WTC11 (cell line): ENCODE measurements at regions not wholly inside any gene's neighbourhood (a gene's known extent, or its start where the extent isn't known, plus 50 kb on each side); places are given as distances from the start of the nearest gene placed in this dataset.
"Not testable (repeated sequence)": the region's sequence is repeated elsewhere in the genome, so short reads cannot be mapped to it uniquely, and the experiment has no call there.

Experiments
- ATAC-seq: fragments of 200-7000 bp; cut with Tn5 transposase; 2 replicates; pipeline ENCODE4 v1.10.0; 2021; ENCODE audit warnings: mild to moderate bottlenecking, moderate library complexity
- CTCF ChIA-PET: fragments of 300-600 bp; sonication (Branson Sonifier 250); formaldehyde crosslinking; loops from one replicate; lab custom pipeline; 2021; ENCODE audit warnings: antibody characterized with exemption; lab: Charles Lee
- POLR2A ChIA-PET: fragments of 350-600 bp; sonication (Branson Sonifier 250); formaldehyde crosslinking; loops from one replicate; lab custom pipeline; 2021; ENCODE audit warnings: antibody characterized with exemption; lab: Charles Lee
- DNase-seq: peaks from one replicate; pipeline ENCODE4 v3.0.0; 2021; ENCODE audit warnings: low spot score
- H3K27ac Mint-ChIP-seq: 2 replicates; pipeline ENCODE4 v1.8.0; 2021; ENCODE audit warnings: mixed read lengths
- H3K27me3 Mint-ChIP-seq: 2 replicates; pipeline ENCODE4 v1.8.0; 2021; ENCODE audit warnings: low read depth, mild to moderate bottlenecking, moderate library complexity, mixed read lengths
- H3K36me3 Mint-ChIP-seq: 2 replicates; pipeline ENCODE4 v1.8.0; 2021; ENCODE audit warnings: mixed read lengths
- H3K4me1 Mint-ChIP-seq: 2 replicates; pipeline ENCODE4 v1.8.0; 2022; ENCODE audit warnings: mixed read lengths
- H3K4me3 Mint-ChIP-seq: 2 replicates; pipeline ENCODE4 v1.8.0; 2021; ENCODE audit warnings: mild to moderate bottlenecking, moderate library complexity, mixed read lengths
- H3K9me3 Mint-ChIP-seq: 2 replicates; pipeline ENCODE4 v1.8.0; 2021; ENCODE audit warnings: mixed read lengths
- ATF1 ChIP-seq: sonication (generic); formaldehyde crosslinking; IDR thresholded peaks from 2 replicates; pipeline ENCODE4 v1.8.1; 2023; ENCODE audit warnings: mild to moderate bottlenecking, moderate library complexity, missing genetic modification reagents
- FOXP1 ChIP-seq: sonication (generic); formaldehyde crosslinking; IDR thresholded peaks from 2 replicates; pipeline ENCODE4 v1.8.0; 2022; ENCODE audit warnings: missing genetic modification reagents, mild to moderate bottlenecking, moderate library complexity, borderline replicate concordance
- GTF2I ChIP-seq: fragments of 250-450 bp; sonication (Bioruptor Pico); conservative IDR thresholded peaks from 2 replicates; pipeline ENCODE4 v1.4.0; 2021; ENCODE audit warnings: mild to moderate bottlenecking
- HMGXB4 ChIP-seq: sonication (generic); formaldehyde crosslinking; IDR thresholded peaks from 2 replicates; pipeline ENCODE4 v1.8.1; 2023; ENCODE audit warnings: mild to moderate bottlenecking, moderate library complexity, missing genetic modification reagents
- JAZF1 ChIP-seq: fragments of 250-450 bp; sonication (Bioruptor Pico); IDR thresholded peaks from 2 replicates; pipeline ENCODE4 v1.9.0; 2021; ENCODE audit warnings: moderate library complexity, mild to moderate bottlenecking, inconsistent platforms
- MYBL2 ChIP-seq: sonication (generic); formaldehyde crosslinking; IDR thresholded peaks from 2 replicates; pipeline ENCODE4 v1.8.1; 2023; ENCODE audit warnings: mild to moderate bottlenecking, moderate library complexity, missing genetic modification reagents
- STAT6 ChIP-seq: sonication (generic); formaldehyde crosslinking; conservative IDR thresholded peaks from 2 replicates; pipeline ENCODE4 v1.8.1; 2023; ENCODE audit warnings: mild to moderate bottlenecking, low read depth, missing genetic modification reagents, moderate library complexity
- ZMAT4 ChIP-seq: fragments of 250-450 bp; sonication (Bioruptor Pico); IDR thresholded peaks from 2 replicates; pipeline ENCODE4 v1.9.0; 2021; ENCODE audit warnings: mild to moderate bottlenecking
- ZNF281 ChIP-seq: sonication (generic); formaldehyde crosslinking; IDR thresholded peaks from 2 replicates; pipeline ENCODE4 v1.8.0; 2023; ENCODE audit warnings: mild to moderate bottlenecking, missing genetic modification reagents
- ZNF396 ChIP-seq: fragments of 250-450 bp; sonication (Bioruptor Pico); IDR thresholded peaks from 2 replicates; pipeline ENCODE4 v1.8.0; 2021; ENCODE audit warnings: mild to moderate bottlenecking, moderate library complexity, borderline replicate concordance

GRCh38 chr4:75195111-75195510 is 262.2 kb downstream of the PARM1 start:
- no peak overlapping the region for H3K27ac Mint-ChIP-seq

GRCh38 chr4:75194180-75194579 is 261.3 kb downstream of the PARM1 start:
- ATAC-seq: no peak
- no peak for TF ChIP-seq JAZF1 (CRISPR knock-in tag)
- TF ChIP-seq ZMAT4 (CRISPR knock-in tag): no peak
- TF ChIP-seq FOXP1: no peak
- no peak for TF ChIP-seq ZNF396 (CRISPR knock-in tag)
- no peak for TF ChIP-seq ATF1 (CRISPR knock-in tag)
- no peak for TF ChIP-seq HMGXB4 (CRISPR knock-in tag)
- Mint-ChIP-seq H3K9me3 (peaks cover 18% of the 10 kb centered on the region), H3K36me3 (no peaks in the 10 kb centered on the region), H3K4me3 (no peak overlapping the region), H3K27me3 (no peaks in the 10 kb centered on the region), H3K27ac (no peak overlapping the region), H3K4me1 (no peaks in the 10 kb centered on the region)
- ChIA-PET POLR2A (no interaction called here), CTCF (no interaction called here)
- no peak for DNase-seq

More at GRCh38 chr4:75195111-75195510, 262.2 kb downstream of the PARM1 start:
- ATAC-seq (no peak), DNase-seq (no peak)
- Mint-ChIP-seq H3K4me1 (no peaks in the 10 kb centered on the region), H3K9me3 (peaks cover 18% of the 10 kb centered on the region)
- ChIA-PET CTCF (no interaction called here), POLR2A (no interaction called here)
- TF ChIP-seq ZNF281 (no peak), JAZF1 (CRISPR knock-in tag) (no peak), STAT6 (CRISPR knock-in tag) (no peak), GTF2I (CRISPR knock-in tag) (no peak)
- TF ChIP-seq, all 79 proteins: peak for 0
- Mint-ChIP-seq H3K4me3 (no peak overlapping the region), H3K27me3 (no peaks in the 10 kb centered on the region), H3K36me3 (no peaks in the 10 kb centered on the region; the same call in 1 of the 2 replicates)

- ATAC-seq, POLR2A ChIA-PET, H3K27ac Mint-ChIP-seq, CTCF ChIA-PET, DNase-seq, H3K4me1 Mint-ChIP-seq, H3K4me3 Mint-ChIP-seq, H3K9me3 Mint-ChIP-seq, H3K27me3 Mint-ChIP-seq, H3K36me3 Mint-ChIP-seq: not testable (repeated sequence)
These were observed 259.3 kb downstream of the PARM1 start for GRCh38 chr4:75192182-75192581.

- ChIA-PET POLR2A (no interaction called here), CTCF (no interaction called here)
- H3K36me3 Mint-ChIP-seq: no peaks in the 10 kb centered on the region; the same call in 1 of the 2 replicates
- H3K9me3 Mint-ChIP-seq: peaks cover 6% of the 10 kb centered on the region
- H3K4me1 Mint-ChIP-seq: no peaks in the 10 kb centered on the region
- H3K27ac Mint-ChIP-seq: no peak overlapping the region
- DNase-seq: no peak
- no peak for TF ChIP-seq MYBL2 (CRISPR knock-in tag)
- no peak overlapping the region for H3K4me3 Mint-ChIP-seq
- ATAC-seq: peak; percentile 85
- no peaks in the 10 kb centered on the region; the same call in 1 of the 2 replicates for H3K27me3 Mint-ChIP-seq
These were observed 256.9 kb downstream of the PARM1 start for GRCh38 chr4:75189711-75190335.
